A549 (cell line): ENCODE measurements at regions not wholly inside any gene's neighbourhood (a gene's known extent, or its start where the extent isn't known, plus 50 kb on each side); places are given as distances from the start of the nearest gene placed in this dataset.

Experiments
- ATAC-seq, 2 experiments: fragments of 200-7000 bp in 1 of 2; fragments of >200 bp in 1 of 2; cut with Nextera tagmentation in 1 of 2; cut with Tn5 transposase in 1 of 2; 3 replicates each; pipeline versions ENCODE4 v1.8.0 to v1.9.1; 2018 to 2020; ENCODE audit warnings: mild to moderate bottlenecking in 1 of 2, moderate library complexity in 1 of 2
- CTCF ChIA-PET: fragments of 300-600 bp; sonication (Branson Sonifier 250); formaldehyde crosslinking; extraction: SDS; loops from one replicate; lab custom pipeline; 2021; ENCODE audit warnings: antibody characterized with exemption, inconsistent platforms; lab: Yijun Ruan, JAX
- POLR2A ChIA-PET: fragments of 350-600 bp; formaldehyde crosslinking; extraction: SDS; loops from one replicate; lab custom pipeline; 2021; ENCODE audit warnings: antibody characterized with exemption, inconsistent platforms; lab: Yijun Ruan, JAX
- DNase-seq, 2 experiments: peaks; one replicate each; pipeline versions ENCODE4 v3.0.0 to v3.0.0-alpha.2; 2011 to 2016; ENCODE audit warnings: low read depth in 1 of 2, low spot score in 1 of 2
- FAIRE-seq: peaks from 2 replicates; lab custom pipeline; 2011; peaks lifted over from hg19 to GRCh38; lab: Jason Lieb, UNC
- H3K27ac ChIP-seq, 2 experiments: fragments of >200 bp; sonication (Bioruptor Twin); formaldehyde crosslinking; 3 replicates each; pipeline ENCODE4 v1.5.1; 2016 to 2017
- H3K4me1 ChIP-seq: fragments of >200 bp; sonication (Bioruptor Twin); formaldehyde crosslinking; 3 replicates; pipeline ENCODE4 v1.6.1; 2016
- H3K4me2 ChIP-seq: fragments of >200 bp; sonication (Bioruptor Twin); formaldehyde crosslinking; 3 replicates; pipeline ENCODE4 v1.6.1; 2016
- H3K4me3 ChIP-seq: fragments of >200 bp; sonication (Bioruptor Twin); formaldehyde crosslinking; 3 replicates; pipeline ENCODE4 v1.5.1; 2016
- H3K9me3 ChIP-seq: fragments of >200 bp; sonication (Bioruptor Twin); formaldehyde crosslinking; 3 replicates; pipeline ENCODE4 v1.6.1; 2016
- CHD4 ChIP-seq: fragments of 200-600 bp; sonication (generic); IDR thresholded peaks from 2 replicates; pipeline ENCODE4 v1.6.1; 2016; ENCODE audit warnings: antibody characterized with exemption, mild to moderate bottlenecking, borderline replicate concordance
- EHF ChIP-seq: fragments of 250-450 bp; sonication (Bioruptor Pico); IDR thresholded peaks from 2 replicates; pipeline ENCODE4 v1.5.0; 2020; ENCODE audit warnings: mild to moderate bottlenecking
- ESRRA ChIP-seq: fragments of 150-350 bp; IDR thresholded peaks from 2 replicates; pipeline ENCODE4 v1.6.1; 2014; ENCODE audit warnings: mild to moderate bottlenecking, low read length, borderline replicate concordance
- GATA3 ChIP-seq: IDR thresholded peaks from 2 replicates; pipeline ENCODE4 v1.6.1; 2012; ENCODE audit warnings: borderline replicate concordance
- HES2 ChIP-seq: fragments of >200 bp; sonication (Bioruptor Twin); formaldehyde crosslinking; IDR thresholded peaks from 2 replicates; pipeline ENCODE4 v1.6.1; 2016
- HEYL ChIP-seq: fragments of 250-450 bp; sonication (Bioruptor Pico); IDR thresholded peaks from 2 replicates; pipeline ENCODE4 v1.8.0; 2021; ENCODE audit warnings: mild to moderate bottlenecking, moderate library complexity
- HMGXB4 ChIP-seq: fragments of 250-450 bp; sonication (Bioruptor Pico); IDR thresholded peaks from 2 replicates; pipeline ENCODE4 v1.5.0; 2021; ENCODE audit warnings: mild to moderate bottlenecking, moderate library complexity, borderline replicate concordance
- HOXB13 ChIP-seq: fragments of 250-450 bp; sonication (Bioruptor Pico); IDR thresholded peaks from 2 replicates; pipeline ENCODE4 v1.5.0; 2020; ENCODE audit warnings: low read depth, mild to moderate bottlenecking, moderate library complexity
- KDM5A ChIP-seq: fragments of 200-600 bp; sonication (generic); IDR thresholded peaks from 2 replicates; pipeline ENCODE4 v1.6.1; 2016; ENCODE audit warnings: antibody characterized with exemption, mild to moderate bottlenecking
- MAFK ChIP-seq: fragments of 450-650 bp; IDR thresholded peaks from 2 replicates; pipeline ENCODE4 v1.6.1; 2014; ENCODE audit not compliant: partially characterized antibody
- MAZ ChIP-seq: fragments of 150-350 bp; IDR thresholded peaks from 2 replicates; pipeline ENCODE4 v1.6.1; 2014; ENCODE audit warnings: antibody characterized with exemption, low read depth, low read length, borderline replicate concordance
- POLR2AphosphoS2 ChIP-seq: conservative IDR thresholded peaks from 2 replicates; pipeline ENCODE4 v1.6.1; 2012; ENCODE audit warnings: low read length, improper control_type of control experiment, inconsistent platforms
- ZFP36 ChIP-seq: fragments of 450-650 bp; IDR thresholded peaks from 2 replicates; pipeline ENCODE4 v1.6.1; 2014; ENCODE audit warnings: borderline replicate concordance; ENCODE audit not compliant: partially characterized antibody
- WGBS: methylation state at CpG from one replicate; pipeline ENCODE4 v1.1.6; 2017; ENCODE audit errors: missing lambda C conversion rate; 5-methylcytosine and 5-hydroxymethylcytosine counted together
- TF ChIP-seq, protein P1 (sequence below): IDR thresholded peaks from 2 replicates; pipeline ENCODE4 v1.6.1; 2012

GRCh38 chr20:11430652-11431051 is 487.0 kb upstream of the BTBD3 start:
- no peak overlapping the region for H3K4me2 ChIP-seq
- H3K9me3 ChIP-seq: peaks cover 10% of the 10 kb centered on the region
- peak; percentile 68 for TF ChIP-seq MAFK
- no peak for TF ChIP-seq MAZ
- no peak for TF ChIP-seq GATA3
- TF ChIP-seq HES2: no peak
- no peak for ATAC-seq
- H3K27ac ChIP-seq: no peak overlapping the region
- WGBS: 91% methylated on average over 3 of the region's 3 CpGs
- H3K4me1 ChIP-seq: peaks cover 7% of the 10 kb centered on the region
- no peak for FAIRE-seq
- DNase-seq: no peak
- H3K4me3 ChIP-seq: no peak overlapping the region
- ChIA-PET CTCF (interaction anchor here (0.6 to 1.2 kb wide), 3 partner anchors 49 to 74 kb away, joined by 3 read pairs; no protein-coding TSS in a partner anchor), POLR2A (no interaction called here)

GRCh38 chr20:11431621-11432020 is 486.1 kb upstream of the BTBD3 start:
- ChIA-PET POLR2A (no interaction called here), CTCF (interaction anchor here (0.6 to 1.2 kb wide), 2 partner anchors 73 to 372 kb away, joined by 3 read pairs; no protein-coding TSS in a partner anchor)
- DNase-seq (no peak), ATAC-seq (no peak), FAIRE-seq (no peak)
- peaks cover 7% of the 10 kb centered on the region for H3K4me1 ChIP-seq
- no peak overlapping the region for H3K4me2 ChIP-seq
- WGBS: 88% methylated on average over 1 of the region's 1 CpG
- peaks cover 20% of the 10 kb centered on the region for H3K9me3 ChIP-seq
- no peak for TF ChIP-seq EHF (CRISPR knock-in tag)
- TF ChIP-seq, protein P1, sequence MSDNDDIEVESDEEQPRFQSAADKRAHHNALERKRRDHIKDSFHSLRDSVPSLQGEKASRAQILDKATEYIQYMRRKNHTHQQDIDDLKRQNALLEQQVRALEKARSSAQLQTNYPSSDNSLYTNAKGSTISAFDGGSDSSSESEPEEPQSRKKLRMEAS: no peak
- no peak for TF ChIP-seq HEYL (CRISPR knock-in tag)
- TF ChIP-seq ESRRA: no peak
- TF ChIP-seq HOXB13 (CRISPR knock-in tag): no peak
- no peak for TF ChIP-seq HMGXB4 (CRISPR knock-in tag)
- H3K4me3 ChIP-seq: no peak overlapping the region
- H3K27ac ChIP-seq: no peak overlapping the region

GRCh38 chr20:11432407-11432806 is 485.3 kb upstream of the BTBD3 start:
- CTCF ChIA-PET: interaction anchor here (0.7 kb wide), 1 partner anchor 111 kb away, joined by 3 read pairs; no protein-coding TSS in a partner anchor
- no peak overlapping the region for H3K4me3 ChIP-seq
- no peak overlapping the region for H3K4me2 ChIP-seq
- DNase-seq: no peak
- POLR2A ChIA-PET: no interaction called here
- H3K4me1 ChIP-seq: peaks cover 7% of the 10 kb centered on the region
- peak; percentile 93 for FAIRE-seq
- WGBS: 22% methylated on average over 3 of the region's 3 CpGs
- H3K27ac ChIP-seq: no peak overlapping the region
- no peak for ATAC-seq
- peaks cover 27% of the 10 kb centered on the region for H3K9me3 ChIP-seq
- TF ChIP-seq POLR2AphosphoS2 (no peak), MAFK (peak; percentile 62)

GRCh38 chr20:11436113-11436905 is 481.4 kb upstream of the BTBD3 start:
- no peak overlapping the region for H3K4me3 ChIP-seq
- CTCF ChIA-PET: interaction anchor here (0.9 to 1.2 kb wide), 2 partner anchors 9 to 108 kb away, joined by 3 to 4 read pairs; no protein-coding TSS in a partner anchor
- ATAC-seq (no peak), DNase-seq (no peak), FAIRE-seq (no peak)
- 60% methylated on average over 4 of the region's 4 CpGs for WGBS
- no peak overlapping the region for H3K27ac ChIP-seq
- no peak overlapping the region for H3K4me2 ChIP-seq
- POLR2A ChIA-PET: no interaction called here
- H3K4me1 ChIP-seq: no peaks in the 10 kb centered on the region
- no peak for TF ChIP-seq CHD4
- peak; percentile 68 for TF ChIP-seq ZFP36
- no peak for TF ChIP-seq KDM5A
- peaks cover 31% of the 10 kb centered on the region for H3K9me3 ChIP-seq
